ENCODE measurements at regions not wholly inside any gene's neighbourhood (a gene's known extent, or its start where the extent isn't known, plus 50 kb on each side); places are given as distances from the start of the nearest gene placed in this dataset.

DNA sequence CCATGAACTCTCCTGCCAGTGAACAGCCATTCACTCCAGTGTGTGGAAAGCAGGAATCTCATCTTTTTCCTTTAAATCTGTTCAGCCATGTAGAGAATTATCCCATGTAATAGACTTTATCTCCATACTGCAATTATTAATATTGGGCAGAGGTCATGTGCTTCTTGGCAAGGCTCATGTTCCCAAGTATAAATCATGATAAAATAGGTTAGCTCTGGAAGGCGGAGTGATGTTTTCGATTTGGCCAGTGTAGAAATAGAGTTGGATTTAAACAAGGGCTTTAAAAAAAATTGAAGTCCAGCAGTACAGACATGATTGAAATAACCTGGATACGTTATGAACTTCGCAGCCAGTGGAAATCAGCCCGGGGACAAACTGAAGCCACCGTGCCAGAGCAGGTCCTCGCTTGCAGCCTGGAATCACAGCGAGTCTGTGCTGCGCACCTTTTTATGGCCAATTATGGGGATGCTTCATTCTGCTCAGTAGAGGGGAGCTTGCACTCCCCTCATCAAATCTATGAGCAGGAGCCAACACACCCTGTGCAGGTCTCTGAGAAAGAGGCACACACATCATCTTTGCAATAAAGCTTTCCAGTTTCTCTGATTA is 654.0 kb upstream of the MKI67 start:
- no peak for DNase-seq

DNA sequence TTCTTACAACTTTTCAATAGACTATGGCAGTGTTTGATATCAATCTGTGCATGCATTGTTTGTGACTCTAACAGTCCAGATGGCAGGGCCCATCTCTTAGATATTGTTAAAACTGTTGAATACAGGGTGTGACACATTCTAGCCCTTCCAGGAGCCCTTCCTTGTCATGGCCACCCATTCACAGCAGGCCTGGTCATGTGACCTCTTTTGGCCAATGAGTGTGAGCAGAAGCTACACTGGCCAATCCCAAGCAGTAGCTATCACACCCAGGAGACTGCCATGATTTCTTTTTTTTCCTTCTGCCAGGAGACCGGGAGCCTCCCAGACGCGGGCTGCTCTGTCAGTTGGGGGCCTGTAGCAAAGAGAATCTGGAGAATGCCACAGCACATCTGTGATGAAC is 655.4 kb upstream of the MKI67 start:
- DNase-seq, result no peak

DNA sequence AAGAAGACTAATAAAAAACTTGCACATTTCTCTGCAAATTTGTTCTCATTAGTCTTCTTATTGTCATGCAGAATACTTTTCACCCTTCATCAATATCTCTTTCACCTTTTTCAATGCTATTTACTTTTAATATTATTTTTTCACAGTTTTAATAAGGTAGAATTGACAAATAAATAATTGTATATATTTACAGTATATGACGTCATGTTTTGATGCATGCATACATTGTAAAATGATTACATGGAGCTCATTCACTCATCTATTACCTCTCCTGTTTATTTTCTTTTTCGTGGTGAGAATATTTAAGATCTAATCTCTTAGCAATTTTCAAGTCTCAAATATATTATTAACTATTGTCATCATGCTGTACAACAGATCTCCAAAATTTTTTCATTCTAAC is 658.2 kb upstream of the MKI67 start:
- no peak for DNase-seq

DNA sequence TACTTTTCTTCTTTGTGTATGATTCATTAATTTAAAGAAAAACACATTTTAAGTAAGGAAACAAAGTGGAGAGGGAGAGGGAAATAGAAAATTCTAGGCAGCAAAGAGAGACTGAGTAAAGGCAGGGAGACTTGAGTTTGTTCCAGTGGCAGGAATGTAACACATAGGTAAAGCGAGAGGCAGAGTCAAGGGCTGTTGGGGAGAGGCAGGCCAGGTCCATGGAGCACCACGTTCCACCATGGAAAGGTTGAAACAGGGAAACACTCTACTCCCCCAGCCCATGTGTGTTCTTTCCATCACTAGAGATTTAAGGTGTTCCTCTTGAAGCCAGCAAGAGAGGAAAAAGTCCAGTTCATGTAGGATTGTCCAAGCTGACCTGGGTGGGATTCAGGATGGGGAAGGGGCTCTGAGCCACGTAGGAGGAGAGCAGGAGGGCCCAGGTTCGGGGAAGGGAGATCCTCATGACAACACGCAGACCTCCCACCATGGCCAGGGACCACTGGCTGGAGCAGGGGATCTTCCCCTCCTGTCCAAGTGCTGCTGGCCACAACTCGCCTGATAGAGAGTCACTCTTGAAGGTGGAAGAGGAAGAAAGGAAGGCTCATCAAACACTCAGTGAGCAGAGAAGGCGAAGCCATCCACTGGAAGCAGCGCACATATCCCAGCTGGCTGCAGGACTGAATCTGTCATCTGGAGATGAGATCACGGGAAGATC is 666.4 kb upstream of the MKI67 start:
- DNase-seq, result no peak

DNA sequence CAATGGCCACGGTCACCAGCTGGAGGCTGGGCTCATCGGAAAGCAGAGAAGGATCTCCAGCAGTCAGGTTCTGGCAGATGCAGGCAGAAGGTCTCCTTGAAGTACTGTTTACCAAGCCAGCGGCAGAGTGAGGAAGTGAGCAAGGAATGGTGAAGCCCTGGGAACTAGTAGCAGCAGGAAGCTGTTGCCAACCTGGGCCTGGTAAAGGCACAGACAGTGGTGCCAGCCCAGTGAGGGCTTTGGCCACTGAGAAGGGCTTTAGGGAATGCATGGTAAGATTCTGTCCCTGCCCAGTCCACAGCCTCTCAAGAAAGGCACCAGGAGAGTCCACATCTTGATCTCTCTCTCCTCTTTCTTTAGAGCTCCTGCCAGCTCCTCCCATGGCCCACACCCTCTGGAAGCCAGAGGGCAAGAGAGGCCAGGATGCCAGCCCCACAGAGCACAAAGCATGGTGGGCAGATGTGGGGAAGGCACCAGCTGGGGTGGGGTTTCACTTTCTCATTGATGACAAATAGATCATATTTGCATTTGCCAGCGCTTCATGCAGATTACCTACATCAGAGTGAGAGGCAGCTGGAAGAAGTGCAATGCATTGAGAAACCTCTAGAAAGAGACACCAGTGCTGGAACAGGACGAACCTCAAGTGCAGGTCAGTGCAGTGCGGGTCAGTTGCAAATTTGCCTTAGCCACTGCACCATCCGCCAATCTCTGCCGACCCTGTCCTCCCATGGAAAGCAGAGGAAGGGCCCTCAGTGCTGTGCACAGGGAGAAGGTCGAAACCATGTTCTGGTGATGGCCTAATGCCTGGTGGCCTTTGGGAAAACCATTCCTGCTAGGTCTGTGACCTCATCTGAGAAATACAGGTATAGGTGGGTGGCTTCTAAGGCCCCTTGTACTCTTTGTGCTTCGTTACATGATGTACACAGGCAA is 667.8 kb upstream of the MKI67 start:
- DNase-seq, result no peak

DNA sequence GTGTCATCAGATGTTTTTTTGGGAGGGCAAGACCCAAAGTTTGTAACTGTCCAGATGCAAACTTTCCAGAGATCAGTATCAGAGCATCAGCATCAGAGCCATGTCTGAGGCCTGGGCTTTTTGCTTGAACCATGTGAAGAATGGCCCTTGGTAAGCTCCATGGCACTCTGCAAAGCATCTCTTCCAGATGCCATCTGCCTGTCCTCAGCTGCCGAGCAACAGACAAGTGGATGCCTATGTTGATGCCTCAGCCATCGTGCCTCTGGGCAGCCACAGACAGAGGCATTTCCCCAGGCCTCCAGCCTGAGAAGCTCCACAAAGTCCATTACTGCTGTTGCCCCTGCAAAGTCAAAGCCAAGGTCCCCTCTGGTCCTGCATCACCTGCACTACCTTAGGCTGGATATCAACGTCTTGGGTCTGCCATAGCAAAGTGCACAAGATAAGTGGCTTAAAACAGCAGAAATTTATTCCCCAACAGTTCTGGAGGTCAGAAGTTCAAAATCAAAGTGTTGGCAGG is 670.2 kb upstream of the MKI67 start:
- no peak for DNase-seq

DNA sequence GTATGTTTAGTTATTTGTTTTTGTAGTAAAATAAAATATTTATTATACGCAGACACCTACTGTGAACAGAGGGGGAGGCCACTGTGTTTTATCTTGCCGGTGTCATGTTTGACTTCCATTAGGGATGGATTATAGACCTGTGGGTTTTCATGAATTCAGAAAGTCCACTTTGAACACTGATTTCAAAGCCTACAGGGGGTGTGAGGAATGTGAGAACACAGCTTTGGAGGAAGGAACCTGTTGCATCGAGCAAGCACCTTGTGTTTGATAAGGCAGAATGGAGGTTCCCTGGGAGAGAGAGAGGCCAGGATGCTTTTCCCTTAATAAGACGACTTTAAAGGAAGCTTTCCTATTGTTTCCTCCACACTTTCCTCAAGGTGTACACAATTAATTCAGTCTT is 665.0 kb upstream of the MGMT start:
- DNase-seq, result no peak

DNA sequence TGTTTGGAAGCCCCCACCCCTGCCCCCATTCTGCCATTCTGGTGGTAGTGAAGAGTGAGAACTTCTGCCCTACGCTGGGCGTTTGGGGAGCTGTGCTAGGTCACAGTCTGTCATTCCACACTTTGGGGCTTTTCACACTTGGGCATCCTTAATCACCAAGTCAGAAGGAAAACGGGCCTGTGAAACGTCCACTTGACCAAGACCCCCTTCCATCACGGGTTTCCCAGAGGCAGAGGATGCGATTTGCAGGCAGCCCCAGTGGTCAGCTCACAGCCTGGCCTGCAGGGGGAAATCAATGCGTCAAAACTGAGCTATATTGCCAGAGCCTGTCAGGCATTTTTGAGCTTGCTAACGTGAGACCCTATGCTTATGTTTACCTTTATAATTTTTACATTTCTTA is 663.3 kb upstream of the MGMT start:
- DNase-seq, result no peak

DNA sequence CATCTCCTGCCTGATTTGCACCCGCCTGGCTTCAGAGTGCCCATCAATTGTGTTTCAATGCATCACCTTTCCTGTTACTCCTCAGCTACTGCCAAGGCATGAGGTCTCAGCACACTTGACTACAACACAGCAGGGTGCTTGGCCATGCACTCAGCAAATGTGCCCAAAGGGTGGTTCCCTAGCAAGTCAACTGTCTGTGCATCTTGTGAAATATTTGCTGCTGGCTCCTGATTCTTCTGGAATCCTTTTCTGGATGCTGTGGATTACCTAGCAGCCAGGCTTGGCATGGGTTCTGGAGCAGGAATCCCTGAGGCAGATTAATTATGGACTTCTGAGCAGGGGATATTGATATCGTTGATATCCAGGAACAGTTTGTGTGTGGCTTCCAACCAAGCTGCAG is 662.6 kb upstream of the MGMT start:
- no peak for DNase-seq

DNA sequence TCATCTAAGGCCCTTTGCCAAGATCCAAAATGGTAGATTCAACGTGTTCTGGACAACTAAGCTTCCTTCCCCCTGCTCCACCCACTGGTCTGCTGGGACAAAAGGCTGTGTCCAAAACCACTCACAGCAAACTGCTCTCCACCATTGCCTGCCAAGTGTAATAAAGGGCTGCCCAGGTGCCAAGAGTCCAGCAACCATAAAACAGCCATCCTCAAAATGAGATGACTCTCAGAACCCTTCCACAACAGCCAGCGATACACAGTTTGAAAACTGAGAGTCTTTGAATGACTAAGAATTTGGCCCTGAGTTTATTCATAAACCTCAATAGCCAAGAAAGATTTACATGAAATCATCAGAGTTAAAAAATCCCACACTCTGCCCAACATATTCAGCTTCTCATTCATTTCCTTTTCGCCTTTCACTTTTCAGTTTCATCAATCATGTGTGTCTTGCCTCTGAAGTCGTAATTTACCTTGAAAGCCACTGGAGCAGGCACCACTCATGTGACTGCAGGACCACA is 658.1 kb upstream of the MGMT start:
- no peak for DNase-seq

DNA sequence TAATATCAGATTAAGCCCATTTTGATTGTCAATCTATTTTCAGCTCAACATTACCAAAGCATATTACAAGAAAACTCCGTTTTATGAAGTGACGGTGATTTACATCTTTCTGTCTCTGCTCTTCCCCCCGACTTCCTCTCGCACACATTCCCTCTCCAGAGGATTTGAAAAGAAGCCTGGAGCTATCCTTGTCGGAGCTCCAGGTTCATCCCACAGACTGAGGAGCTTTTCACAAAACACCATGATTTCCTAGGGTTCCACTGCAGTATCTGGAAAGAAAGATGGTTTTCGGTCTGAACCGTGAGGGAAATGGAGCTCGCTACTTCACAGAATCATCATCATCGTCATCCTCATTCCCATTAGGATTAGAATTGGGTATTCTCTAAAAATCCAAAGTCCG is 655.5 kb upstream of the MGMT start:
- DNase-seq, result no peak

DNA sequence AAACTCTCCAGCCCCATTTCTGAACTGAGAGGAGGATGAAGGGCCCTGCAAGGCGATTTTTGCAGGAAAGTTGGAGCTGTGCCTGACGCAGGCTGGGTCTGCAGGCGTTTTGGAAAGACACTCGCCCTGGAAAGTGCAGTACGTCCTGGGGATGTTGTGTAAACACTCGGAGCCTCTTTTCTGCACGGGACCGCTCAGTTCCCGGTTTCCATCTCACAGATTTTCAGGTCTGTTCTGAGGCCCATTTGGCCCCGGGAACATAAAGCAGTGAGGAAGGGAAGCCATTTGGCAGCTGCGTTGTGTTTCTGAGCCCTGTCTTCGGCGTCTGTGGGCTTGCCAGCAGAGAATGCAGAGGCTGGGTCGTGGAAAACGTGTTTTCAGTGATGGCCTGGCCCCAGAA is 655.0 kb upstream of the MGMT start:
- no peak for DNase-seq

DNA sequence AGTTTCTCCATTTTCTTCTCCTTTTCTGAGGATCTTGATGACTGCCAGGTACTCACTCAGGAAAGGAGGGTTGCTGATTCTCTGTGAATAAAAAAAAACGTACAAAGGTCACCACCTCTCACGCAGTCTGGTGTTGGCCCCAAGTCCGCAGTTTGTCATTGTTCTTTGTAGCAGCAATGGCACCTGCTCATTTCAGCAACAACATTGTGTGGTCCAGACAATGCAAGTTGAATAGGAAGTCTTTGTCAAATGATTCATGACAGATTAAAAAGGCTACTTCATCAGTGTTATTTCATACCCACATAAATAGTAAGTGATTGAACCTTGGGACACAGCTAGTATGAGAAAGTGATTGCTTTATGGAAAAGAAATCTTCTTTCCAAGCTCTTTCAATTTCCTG is 653.5 kb upstream of the MGMT start:
- DNase-seq, result no peak

DNA sequence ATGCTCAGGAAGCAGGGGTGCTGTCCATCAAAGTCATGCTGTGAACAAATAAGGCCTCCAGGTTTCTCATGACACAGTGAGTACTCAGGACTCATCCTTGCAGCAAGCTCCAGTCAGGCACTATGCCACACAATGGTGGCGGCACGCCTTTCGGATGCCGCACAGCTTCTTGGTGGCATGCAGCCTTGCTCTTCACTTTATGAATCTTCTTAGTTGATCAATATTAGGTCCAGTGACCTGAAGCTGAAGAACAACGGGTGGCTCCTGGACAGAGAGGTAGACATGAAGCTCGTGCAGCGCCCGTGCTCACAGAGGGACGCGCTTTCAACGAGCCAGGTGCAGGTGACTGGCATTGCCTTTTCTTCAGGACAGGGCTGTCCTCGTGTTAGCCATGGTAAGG is 653.0 kb upstream of the MGMT start:
- no peak for DNase-seq

DNA sequence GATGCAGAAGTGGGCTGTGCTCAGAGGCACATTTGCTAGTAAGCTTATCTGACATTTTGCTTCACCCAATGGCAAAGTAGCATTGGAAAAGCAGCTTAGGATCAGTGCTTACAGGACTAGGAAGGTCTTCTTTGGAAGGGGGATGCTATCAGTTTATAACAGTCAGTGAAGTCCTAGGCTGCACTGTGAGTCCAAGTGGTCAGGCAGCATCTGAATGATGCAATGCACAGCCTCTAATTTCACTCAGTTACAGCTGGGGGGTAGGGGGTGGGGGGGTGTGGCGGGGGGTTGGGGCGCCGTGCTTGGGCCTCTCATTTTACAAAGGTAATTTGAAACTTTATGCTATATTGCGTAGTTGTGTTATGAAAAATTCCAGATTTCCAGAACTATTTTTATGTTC is 652.3 kb upstream of the MGMT start:
- no peak for DNase-seq

DNA sequence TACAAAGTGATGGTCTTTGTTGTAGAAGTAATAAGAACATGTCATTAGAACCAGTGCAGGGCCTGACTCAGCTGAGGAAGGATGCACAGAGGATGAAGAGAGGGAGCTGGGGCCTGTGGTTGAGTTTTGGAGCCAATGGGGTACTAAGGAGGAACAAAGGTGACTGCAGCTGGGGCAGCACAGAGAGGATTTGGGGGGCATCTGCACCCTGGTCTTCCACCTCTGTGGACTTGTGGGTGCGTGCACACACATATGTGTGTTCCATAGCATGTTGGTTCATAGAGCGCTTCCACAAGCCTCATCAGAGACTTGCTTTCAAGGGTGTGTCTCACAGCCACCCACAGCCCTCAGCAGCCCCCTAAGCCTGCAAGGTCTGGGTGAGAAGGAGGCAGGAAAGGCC is 650.3 kb upstream of the MGMT start:
- DNase-seq, result no peak

DNA sequence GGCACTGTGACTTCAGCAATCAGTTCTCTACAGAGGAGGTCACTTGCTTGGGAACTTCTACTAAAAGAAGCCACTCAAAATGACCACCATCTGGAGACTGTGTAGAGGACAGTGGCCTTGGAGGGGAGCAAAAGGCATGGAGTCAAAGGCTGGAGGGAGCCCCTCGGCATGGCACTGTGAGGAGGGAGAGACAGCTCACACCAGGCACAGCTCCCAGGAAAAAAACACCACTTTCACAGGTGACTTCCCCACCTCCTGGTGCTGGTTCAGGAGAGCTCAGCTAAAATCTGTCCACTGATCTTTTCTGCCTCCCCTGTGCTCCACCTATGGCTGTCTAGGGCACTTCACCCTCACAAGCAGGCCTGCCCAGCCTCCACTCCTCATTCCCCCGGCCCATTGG is 649.4 kb upstream of the MGMT start:
- no peak for DNase-seq

DNA sequence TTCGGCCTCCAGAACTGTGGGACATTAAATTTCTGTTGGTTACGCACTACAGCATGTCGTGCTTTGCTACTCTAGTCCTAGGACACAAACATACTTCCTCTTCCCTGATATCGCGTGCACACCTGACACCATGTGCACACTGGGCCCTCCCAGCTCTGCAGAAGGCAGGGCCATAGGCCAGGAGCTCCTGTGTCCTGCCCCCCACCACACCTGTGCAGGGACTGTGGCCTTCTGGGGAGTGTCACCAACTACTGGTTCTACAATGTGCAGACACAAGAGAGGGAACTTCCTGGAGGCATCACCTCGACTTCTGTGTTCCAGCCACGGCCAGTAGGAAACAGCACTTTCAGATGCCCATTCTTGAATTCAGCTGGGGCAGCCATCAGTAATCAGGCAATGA is 646.4 kb upstream of the MGMT start:
- DNase-seq, result no peak

DNA sequence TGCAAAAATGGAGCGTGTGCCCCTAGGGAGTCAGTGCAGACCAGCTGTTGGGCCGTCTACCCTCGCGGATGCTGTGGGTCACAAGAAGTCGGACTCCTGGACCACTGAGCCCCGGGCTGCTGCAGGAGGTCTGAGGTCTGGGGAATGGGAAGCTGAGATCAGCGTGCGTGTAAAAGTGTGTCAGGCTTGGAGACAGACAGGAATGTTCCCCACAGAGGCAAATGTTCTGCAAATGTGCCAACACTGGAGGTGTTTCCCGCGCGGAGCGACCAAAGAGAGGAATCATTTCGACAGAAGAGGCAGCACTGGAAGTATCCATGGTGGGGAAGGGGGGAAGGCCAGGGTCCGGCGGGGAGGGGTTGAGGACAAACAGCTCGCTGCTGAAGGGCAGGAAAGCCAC is 643.8 kb upstream of the MGMT start:
- no peak for DNase-seq

DNA sequence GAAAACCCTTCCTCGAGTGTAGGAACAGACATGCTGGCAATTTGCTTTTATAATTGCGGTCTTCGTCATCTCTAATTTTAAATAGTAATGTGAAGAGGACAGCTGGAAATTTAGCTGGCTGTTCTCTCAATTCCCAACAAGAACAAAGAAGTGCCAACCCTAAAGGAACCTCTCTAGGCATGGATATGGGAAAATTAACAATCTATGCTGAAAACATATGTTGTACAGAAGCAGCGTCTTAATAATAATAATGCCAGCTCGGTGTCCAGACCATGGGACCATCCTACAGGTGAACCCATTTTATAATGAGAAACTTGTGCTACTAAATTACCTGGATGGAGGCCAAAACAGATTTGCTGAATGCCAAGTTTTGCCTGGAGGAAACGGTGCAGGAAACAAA is 641.4 kb upstream of the MGMT start:
- no peak for DNase-seq

DNA sequence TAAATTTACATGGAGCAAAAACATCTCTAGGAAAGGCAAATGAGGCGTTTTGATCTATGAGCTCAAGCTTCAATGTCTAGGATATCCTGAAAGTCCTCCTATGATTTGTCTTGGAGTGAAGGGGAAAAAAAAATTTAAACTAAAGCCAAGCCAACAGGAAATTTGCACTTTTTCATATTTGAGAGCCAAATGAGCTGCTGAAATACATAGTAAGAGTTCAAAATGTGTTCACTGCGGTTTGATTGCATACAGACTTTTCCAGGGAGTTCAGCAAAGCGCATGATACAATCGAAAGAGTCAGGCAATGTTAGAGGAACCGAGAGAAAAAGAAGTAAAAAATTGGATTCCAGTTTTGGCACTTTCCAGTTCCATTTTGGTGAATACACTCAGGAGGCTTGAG is 633.4 kb upstream of the MGMT start:
- DNase-seq, result no peak

DNA sequence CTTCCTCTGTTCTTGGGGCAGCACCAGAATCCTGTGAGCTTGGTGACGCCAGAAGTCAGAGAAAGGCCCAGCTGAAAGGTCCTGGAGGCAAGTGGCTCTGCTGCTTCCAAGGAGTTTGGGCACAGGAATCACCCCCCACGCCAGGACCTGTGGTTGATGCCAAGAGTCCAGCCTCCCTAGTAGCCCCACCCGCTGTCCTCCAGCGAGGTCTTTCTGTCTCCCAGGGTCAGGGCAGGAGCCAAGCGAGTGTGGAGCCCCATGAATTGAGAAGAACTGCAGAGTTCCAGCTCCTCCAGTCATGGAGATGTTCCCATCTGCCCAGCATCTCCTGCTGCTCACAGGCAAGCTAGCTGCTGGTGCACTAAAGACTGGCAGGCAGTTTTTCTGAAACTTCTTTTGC is 631.7 kb upstream of the MGMT start:
- no peak for DNase-seq

DNA sequence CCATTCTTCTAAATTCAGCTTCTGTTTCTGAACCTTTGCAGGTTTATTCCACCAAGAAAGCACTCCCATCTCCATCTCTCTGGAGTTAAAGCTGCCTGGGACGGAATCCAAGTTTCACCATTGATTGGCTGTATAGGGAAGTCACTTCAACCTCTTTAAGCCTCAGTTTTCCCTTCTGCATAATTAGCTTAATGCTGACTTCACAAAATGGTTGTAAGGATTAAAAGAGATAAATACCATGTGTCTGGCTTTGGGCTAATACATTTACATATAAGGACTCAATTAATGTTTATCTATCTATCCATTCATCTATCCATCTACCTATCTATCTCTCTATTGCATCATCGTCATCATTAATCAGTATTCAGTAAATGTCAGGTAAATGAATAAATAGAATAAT is 629.6 kb upstream of the MGMT start:
- no peak for DNase-seq

DNA sequence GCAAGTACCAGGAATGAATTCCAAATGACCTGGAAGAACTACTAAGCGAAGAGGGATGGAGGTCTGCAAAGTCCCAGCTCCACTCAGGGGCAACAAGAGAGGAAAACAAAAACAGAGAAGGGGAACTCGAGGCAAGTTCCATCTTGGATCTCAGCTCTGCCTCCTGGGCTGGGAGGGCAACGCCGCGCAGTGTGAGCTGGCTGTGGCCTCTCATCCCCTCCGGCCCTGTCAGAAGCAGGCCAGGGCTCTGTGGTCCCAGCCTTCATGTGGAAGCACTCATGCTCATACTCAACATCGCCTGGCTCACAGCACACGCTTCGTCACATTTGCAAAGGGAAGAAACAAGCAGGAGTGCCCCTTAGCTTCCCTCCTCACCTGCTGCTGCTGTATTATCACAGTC is 627.9 kb upstream of the MGMT start:
- no peak for DNase-seq

Measured in NCI-H2227 treated with DMSO at 0.1 percent for 48 hours (cell line).